Left lung (tissue), 4 donors: ENCODE measurements at regions not wholly inside any gene's neighbourhood (a gene's known extent, or its start where the extent isn't known, plus 50 kb on each side); places are given as distances from the start of the nearest gene placed in this dataset.
"Not testable (repeated sequence)": the region's sequence is repeated elsewhere in the genome, so short reads cannot be mapped to it uniquely, and the experiment has no call there.

ENCODE experiments used
- ATAC-seq: fragments of 200-7000 bp; cut with Tn5 transposase; one replicate; pipeline ENCODE4 v1.9.1; 2020; ENCODE audit warnings: moderate library complexity
- DNase-seq, 4 donors: peaks; one replicate each; pipeline ENCODE4 v3.0.0-alpha.2; 2013 to 2020
- H3K27ac ChIP-seq, 2 donors: fragments of 200-600 bp; sonication (generic) in 1 of 2; one replicate each; pipeline versions ENCODE4 v1.5.0 to v1.8.0; 2020 to 2021
- H3K27me3 ChIP-seq, 2 donors: fragments of 200-600 bp; sonication (generic) in 1 of 2; one replicate each; pipeline versions ENCODE4 v1.5.0 to v1.8.0; 2020 to 2021
- H3K36me3 ChIP-seq, 2 donors: fragments of 200-600 bp; sonication (generic) in 1 of 2; one replicate each; pipeline versions ENCODE4 v1.5.0 to v1.8.0; 2020 to 2021
- H3K4me1 ChIP-seq, 2 donors: fragments of 200-600 bp; one replicate each; pipeline ENCODE4 v1.8.0; 2021
- H3K4me3 ChIP-seq, 2 donors: fragments of 200-600 bp; sonication (generic) in 1 of 2; one replicate each; pipeline versions ENCODE4 v1.5.0 to v1.8.0; 2020 to 2021; ENCODE audit warnings: mild to moderate bottlenecking in 1 of 2
- H3K9me3 ChIP-seq, 2 donors: fragments of 200-600 bp; sonication (generic) in 1 of 2; one replicate each; pipeline versions ENCODE4 v1.5.0 to v1.8.0; 2020 to 2021
- CTCF ChIP-seq, 2 donors: fragments of 200-600 bp; sonication (generic) in 1 of 2; IDR thresholded peaks; one replicate each; pipeline versions ENCODE4 v1.5.0 to v1.8.0; 2021; ENCODE audit warnings: antibody characterized with exemption in 2 of 2
- intact Hi-C, 2 donors: fragments of 100-400 bp; cut with DNase I; formaldehyde crosslinking; loops; one replicate each; pipeline versions ENCODE4 v1.11.2 to v1.14.2; 2022
- donor health status: DM: no; HTN: yes; CAD: no.
- donor health status: DM: no; HTN: no; CAD: no.

- no peak for TF ChIP-seq CTCF (IDR thresholded peaks at IDR 0.05)
- H3K4me1 ChIP-seq, result peaks cover 0 to 22% of the 10 kb centered on the region in 2 donors
- no peaks in the 10 kb centered on the region for H3K27me3 ChIP-seq
- no peaks in the 10 kb centered on the region for H3K9me3 ChIP-seq
- H3K36me3 ChIP-seq, result no peaks in the 10 kb centered on the region
- intact Hi-C loops, result no loop called here
- DNase-seq (no peak), ATAC-seq (no peak)
- no peak overlapping the region for H3K4me3 ChIP-seq
- no peak overlapping the region for H3K27ac ChIP-seq
These were observed 194.8 kb upstream of the ZNF217 start for GRCh38 chr20:53788253-53789022.

- intact Hi-C loops, H3K9me3 ChIP-seq, DNase-seq, H3K36me3 ChIP-seq, H3K4me3 ChIP-seq, H3K27me3 ChIP-seq: not testable (repeated sequence)
- H3K27ac ChIP-seq, result peak overlapping the region in 1 of 2 donors; percentile 50
- peaks cover 0 to 22% of the 10 kb centered on the region in 2 donors for H3K4me1 ChIP-seq
- peak; percentile 33 for ATAC-seq
These were observed 193.9 kb upstream of the ZNF217 start for GRCh38 chr20:53787491-53787931.

DNA sequence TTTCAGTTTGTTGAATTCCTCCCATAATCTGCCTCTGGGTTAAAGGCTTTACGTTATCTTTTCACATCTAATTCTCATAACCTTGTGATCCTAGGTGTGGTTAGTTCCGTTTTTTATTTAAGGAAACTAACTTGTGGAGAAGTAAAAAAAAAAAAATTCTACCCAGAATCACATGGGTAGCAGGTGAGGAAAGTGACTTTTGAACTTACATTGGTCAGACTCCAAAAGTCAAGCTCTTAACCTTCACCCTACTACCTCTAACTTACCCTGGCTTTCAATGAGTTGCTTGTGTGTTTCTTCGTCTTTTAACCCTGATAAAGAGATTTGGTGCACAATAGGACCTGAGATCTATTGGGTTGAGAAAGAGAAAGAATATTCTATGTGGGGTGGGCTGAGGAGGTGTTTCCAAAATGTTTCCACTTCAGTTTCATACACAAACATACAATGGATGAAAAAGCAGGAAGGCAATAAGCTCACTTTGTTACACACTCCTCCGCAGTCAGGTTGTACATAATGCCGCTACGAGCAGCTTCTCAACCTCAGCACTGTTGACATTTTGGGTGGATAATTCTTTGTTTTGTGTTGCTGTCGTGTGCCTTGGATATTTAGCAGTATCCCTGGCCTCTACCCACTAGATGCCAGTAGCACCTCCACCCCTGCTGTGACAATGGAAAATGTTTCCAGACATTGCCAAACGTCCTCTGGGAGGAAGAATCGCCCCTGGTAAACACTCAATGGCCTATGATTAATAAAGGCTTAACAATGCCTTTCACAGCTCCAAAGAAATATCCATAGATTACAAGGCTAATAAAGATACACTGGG is 193.0 kb upstream of the ZNF217 start:
- TF ChIP-seq CTCF (IDR thresholded peaks at IDR 0.05), result no peak
- ATAC-seq (peak; percentile 71), DNase-seq (no peak)
- H3K27ac ChIP-seq, result peak overlapping the region; percentile 16 to 50
- H3K36me3 ChIP-seq, result no peaks in the 10 kb centered on the region
- H3K4me1 ChIP-seq, result peaks cover 0 to 22% of the 10 kb centered on the region in 2 donors
- H3K27me3 ChIP-seq, result no peaks in the 10 kb centered on the region
- H3K9me3 ChIP-seq, result no peaks in the 10 kb centered on the region
- no peak overlapping the region for H3K4me3 ChIP-seq
- intact Hi-C loops, result no loop called here

DNA sequence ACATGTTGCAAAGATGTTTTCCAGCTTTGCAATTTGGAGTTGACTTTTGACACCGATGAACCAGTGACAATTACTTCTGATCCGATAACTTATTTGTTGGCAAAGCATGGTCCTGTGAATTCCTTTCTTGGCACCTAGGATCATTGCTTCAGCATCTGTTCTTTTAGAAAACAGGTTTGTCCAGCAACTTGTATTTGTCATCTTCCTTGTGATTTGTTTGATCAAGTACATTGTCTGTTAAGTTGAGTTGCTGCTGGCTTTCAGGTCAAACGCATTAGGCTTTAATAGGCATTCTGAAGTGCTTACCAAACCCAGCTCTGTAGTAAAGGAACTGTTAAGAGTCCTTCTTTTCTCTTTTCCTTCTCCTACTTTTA is 192.4 kb upstream of the ZNF217 start:
- Histone ChIP-seq H3K9me3 (no peaks in the 10 kb centered on the region), H3K27ac (peak overlapping the region in 1 of 2 donors; percentile 50), H3K4me1 (peaks cover 0 to 22% of the 10 kb centered on the region in 2 donors), H3K27me3 (no peaks in the 10 kb centered on the region), H3K36me3 (no peaks in the 10 kb centered on the region), H3K4me3 (no peak overlapping the region)
- peak; percentile 74 for ATAC-seq
- intact Hi-C loops, result no loop called here
- TF ChIP-seq CTCF (IDR thresholded peaks at IDR 0.05), result no peak
- DNase-seq, result no peak

- no peaks in the 10 kb centered on the region for H3K27me3 ChIP-seq
- intact Hi-C loops, result no loop called here
These were observed 191.7 kb upstream of the ZNF217 start for GRCh38 chr20:53785320-53785719.

More at GRCh38 chr20:53785320-53785719, 191.7 kb upstream of the ZNF217 start:
- Histone ChIP-seq H3K27ac (no peak overlapping the region), H3K4me1 (peaks cover 0 to 22% of the 10 kb centered on the region in 2 donors), H3K36me3 (no peaks in the 10 kb centered on the region), H3K9me3 (no peaks in the 10 kb centered on the region), H3K4me3 (no peak overlapping the region)
- ATAC-seq (no peak), DNase-seq (no peak)
- no peak for TF ChIP-seq CTCF (IDR thresholded peaks at IDR 0.05)
